ENCODE measurements at regions not wholly inside any gene's neighbourhood (a gene's known extent, or its start where the extent isn't known, plus 50 kb on each side); places are given as distances from the start of the nearest gene placed in this dataset.

GRCh38 chr11:80365076-80365725 lies 924.4 kb upstream of the TENM4 start:
- no peak for DNase-seq

- DNase-seq: no peak
Measured at GRCh38 chr11:80362563-80363340, 921.9 kb upstream of the TENM4 start.

DNA sequence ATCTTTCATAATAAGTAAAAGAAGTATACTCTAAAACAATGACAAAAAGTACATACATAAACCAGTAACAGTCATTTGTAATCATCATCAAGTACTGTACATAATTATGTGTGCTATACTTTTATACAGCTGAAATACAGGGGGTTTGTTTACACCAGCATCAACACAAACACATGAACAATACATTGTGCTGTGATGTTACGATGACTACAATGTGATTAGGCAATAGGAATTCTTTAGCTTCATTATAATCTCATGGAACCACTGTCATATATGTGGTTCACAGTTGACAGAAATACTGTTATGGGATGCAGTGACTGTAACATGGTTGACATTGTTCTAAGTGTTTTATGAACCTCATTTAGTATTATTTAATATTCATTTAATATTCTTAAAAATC lies 914.4 kb upstream of the TENM4 start:
- DNase-seq: no peak

DNA sequence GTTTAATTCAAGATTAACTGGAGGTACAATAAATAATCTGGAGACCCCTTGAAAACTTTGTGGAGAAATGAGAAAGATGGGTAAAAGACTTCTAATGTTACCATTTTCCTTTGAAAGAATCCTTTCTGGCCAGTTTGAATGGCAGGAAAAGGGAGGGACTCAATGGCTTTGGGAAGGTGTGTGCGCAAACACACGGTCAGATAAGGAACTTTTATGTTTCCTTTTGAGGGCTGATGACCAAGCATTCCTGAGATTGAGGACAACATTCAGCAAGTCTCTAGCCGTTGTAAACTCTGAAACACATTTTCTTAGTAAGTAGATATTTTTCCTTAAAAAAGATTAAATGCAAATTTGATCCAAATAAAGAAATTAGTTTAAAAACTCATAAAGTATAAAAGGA lies 909.7 kb upstream of the TENM4 start:
- no peak for DNase-seq

GRCh38 chr11:80349997-80350396 lies 909.2 kb upstream of the TENM4 start:
- DNase-seq: no peak

DNA sequence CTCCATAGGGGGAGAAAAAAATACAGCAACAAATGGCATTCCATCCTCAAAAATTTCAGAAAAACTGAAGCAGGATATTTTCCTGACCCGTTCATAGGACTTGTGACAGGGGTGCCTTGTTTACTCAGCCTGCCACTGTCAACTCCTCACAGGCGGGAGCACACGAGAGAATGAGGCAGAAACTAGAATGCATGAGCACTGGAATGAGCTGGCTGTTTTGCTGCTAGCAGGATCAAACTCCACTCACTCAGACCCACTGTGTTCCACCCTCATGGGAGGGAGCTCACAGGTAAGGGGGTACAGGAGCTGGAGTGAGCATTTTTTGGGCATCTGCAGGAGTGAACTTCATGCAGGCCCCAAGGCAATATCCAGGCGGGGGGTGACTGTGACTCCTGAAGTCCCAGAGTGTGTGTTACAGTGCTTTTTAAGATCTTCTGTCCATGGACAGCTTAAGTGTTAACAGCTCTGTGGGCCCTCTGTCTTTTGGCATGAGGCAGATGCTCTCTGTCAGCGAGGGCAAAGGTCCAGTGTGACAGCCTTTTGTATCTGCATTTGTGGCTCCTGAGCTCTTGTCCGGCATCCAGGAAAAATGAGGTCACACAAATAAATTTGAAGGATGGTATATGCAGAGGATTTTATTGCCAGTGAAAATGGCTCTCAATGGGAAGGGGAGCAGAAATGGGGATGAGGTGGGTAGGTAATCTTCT lies 905.7 kb upstream of the TENM4 start:
- no peak for DNase-seq

- DNase-seq: no peak
Measured at GRCh38 chr11:80343436-80343835, 902.6 kb upstream of the TENM4 start.

GRCh38 chr11:80338231-80338630 lies 897.4 kb upstream of the TENM4 start:
- DNase-seq: no peak

- no peak for DNase-seq
Measured at GRCh38 chr11:80331694-80332093, 890.9 kb upstream of the TENM4 start.

DNA sequence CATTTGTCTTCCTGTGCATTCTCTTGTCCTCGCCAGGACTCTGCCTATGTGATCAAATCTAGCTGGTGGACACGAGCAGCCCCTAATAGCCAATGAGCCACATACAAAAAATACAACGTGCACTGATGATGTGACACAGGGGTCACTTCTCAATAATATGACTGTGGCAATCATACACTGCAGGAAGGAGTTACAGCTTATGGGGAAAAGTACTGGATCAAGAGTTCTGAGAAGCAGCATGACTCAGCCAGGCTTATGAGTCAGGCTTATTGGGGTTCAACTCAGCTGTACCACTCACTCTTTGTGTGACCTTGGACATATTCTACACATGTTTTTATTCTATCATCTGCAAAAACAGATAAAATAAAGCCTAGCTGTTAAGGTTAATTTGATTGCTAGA lies 889.4 kb upstream of the TENM4 start:
- DNase-seq: no peak

DNA sequence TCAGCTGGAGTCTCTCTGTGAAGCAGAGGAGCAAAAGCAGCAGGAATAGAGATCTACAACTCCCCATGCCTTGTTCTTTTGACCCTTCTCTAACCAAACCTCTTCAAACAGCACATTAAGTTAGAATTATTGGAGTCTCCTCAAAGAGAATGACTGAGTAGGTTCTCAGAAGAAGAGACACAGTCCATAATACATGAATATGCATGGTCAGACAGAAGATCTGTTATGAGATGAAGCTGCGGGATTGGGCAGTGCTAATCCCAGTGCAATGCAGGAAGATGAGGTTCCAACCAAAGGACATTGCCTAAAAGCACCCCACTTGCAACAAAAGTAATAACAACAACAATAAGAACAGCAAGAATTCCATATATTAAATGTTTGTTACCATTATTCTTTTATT lies 887.9 kb upstream of the TENM4 start:
- DNase-seq: no peak

DNA sequence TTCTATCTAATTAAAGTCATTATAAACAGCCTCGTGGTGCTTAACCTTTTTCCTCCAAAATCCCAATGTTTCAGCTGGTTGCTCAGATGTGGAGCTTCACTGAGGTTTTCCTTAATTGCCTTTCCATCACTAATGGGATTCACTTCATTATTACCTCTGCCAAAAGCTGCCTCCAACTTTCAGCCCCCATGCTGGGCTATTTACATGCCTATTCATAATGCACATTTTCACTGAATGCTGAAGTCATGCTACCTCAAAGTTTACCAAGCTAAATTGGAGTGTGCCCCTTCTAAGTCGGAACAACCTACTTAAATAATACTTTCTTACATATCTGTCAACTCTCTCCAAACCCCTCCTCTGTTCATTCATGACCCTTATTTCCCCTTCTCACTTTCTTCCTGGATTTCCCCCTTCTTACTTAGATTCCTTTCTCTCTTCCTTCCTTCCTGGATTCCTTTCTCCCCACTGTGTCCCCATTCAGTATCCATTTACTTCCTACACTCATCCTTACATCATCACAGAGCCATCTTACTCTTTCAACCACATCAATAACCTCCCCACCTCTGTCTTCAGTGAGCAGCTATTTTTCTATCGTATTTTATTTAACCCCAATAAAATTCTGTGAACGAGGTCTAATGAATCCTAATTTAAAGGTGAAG lies 887.3 kb upstream of the TENM4 start:
- no peak for DNase-seq

- no peak for DNase-seq
Measured at GRCh38 chr11:80321786-80322185, 881.0 kb upstream of the TENM4 start.

DNA sequence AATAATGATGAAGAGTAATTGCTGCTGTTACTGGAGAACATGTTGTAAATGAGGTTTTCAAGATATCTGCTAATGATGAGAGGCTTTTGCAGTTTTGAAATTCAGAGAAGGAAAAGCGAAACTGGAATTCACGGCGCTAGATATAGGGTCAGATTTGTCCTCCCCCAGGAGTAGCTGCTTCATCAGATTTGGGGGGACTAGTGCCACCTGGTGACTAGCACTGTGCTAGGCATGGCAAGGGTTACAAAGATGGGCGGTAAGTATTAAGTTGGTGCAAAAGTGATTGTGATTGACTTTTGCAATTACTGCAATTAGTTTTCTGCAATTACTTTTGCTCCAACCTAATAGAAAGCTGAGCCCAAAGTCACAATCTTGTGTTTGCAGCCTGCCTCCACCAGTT lies 879.9 kb upstream of the TENM4 start:
- no peak for DNase-seq

DNA sequence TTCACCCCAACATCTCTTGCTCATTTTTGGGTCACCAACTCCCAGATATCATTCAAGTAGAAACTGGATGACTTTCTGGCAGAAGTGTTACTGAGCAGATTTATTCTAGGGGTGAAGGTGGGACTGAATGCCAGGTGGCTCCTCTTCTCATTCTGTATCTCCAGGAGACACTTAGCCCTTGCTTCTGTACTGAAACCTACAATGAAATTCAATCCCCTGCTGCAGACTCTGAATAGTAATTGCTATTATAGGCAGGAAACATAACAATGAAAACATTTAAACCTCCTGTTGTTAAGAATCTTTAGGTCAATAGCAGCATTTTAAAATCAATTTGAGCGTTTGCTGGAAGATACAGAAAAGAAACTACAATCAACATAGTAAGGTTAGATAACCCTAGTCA lies 879.4 kb upstream of the TENM4 start:
- no peak for DNase-seq

- DNase-seq: no peak
Measured at GRCh38 chr11:80317612-80318011, 876.8 kb upstream of the TENM4 start.

DNA sequence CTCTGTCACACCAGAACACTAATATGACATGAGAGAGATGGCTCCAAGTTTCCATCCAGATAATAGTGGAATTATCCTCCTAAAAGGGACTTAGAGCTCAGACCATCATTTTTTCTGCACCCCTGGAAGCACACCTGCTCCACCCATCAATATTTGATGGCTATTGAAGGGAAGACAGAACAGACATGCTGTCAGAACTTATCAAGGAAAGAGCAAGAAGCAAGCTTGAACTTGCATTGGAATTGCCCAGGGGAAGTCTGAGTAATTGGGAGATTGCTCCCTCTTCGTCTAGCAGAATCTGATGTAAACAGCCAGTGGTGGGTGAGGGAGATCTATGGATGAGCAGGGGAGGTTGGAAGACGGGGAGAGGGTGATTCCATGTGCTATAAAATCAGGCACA lies 874.4 kb upstream of the TENM4 start:
- DNase-seq: no peak

GRCh38 chr11:80309301-80309700 lies 868.5 kb upstream of the TENM4 start:
- no peak for DNase-seq

DNA sequence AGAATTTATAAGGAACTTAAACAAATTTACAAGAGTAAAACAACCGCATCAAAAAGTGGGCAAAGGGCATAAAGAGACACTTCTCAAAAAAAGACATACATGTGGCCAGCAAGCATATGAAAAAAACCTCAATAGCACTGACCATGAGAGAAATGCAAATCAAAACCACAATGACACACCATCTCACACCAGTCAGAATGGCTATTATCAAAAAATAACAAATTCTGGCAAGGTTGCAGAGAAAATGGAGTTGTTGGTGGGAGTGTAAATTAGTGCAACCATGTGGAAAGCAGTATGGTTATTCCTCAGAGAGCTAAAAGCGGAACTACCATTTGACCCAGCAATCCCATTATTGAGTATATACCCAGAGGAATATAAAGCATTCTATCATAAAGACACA lies 866.8 kb upstream of the TENM4 start:
- no peak for DNase-seq

DNA sequence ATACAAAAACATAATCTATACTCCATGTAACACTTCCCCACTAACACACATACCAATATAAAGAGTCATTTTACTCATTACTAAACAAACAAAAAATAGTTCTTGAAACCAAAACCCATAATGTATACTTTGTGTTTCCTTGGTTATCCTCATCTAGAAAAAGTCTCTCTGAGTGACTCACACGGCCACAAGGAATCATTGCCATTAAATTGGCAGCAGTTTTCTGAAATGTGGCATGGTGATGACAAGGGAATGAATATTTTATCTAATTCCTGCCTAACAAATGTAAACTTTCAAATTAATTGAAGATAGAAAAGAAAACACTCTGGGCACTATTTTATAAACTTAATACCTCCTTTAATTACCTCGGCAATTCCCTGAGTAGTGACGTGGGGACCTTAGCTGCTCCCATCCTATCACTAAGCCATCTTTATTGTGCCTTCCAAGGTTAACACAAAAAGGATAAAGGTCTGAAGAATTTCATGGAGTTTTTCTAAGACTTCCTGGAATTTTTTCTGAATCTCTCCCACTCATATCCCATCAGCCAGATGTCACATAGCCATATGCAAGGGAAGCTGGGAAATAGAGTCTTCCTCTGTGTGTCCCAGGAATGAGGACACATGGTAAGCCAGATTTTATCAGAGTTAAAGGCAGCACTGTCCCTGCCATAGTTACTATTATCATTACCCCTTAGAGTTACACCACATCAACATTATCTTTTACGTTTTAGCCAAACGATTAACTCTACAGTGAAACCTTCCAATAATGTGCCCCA lies 857.2 kb upstream of the TENM4 start:
- DNase-seq: no peak

DNA sequence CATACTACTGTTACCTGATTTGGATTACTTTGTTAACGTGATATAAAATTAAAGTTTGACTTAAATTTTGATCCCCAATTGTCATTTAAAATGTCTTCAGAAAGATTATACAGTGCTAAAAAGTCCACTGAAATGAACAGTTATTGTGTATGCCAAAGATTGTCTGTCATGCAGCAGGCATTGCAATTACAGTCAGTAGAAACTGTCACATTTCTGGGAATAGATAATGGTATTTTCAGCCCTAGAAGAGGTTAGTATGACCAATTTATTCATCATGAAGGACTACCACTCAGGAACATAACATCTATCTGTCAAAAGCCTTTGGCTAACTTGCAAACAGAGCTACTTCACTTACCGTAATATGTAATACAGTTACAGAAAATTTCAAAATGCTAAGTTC lies 852.5 kb upstream of the TENM4 start:
- no peak for DNase-seq

GRCh38 chr11:80284946-80285785 lies 844.3 kb upstream of the TENM4 start:
- no peak for DNase-seq

All from stimulated activated CD4-positive, alpha-beta T cell treated with anti-CD3 and anti-CD28 coated beads, Interleukin-4, amount 100 ng/mL, for 24 hours (primary cell).